ENCODE measurements at regions not wholly inside any gene's neighbourhood (a gene's known extent, or its start where the extent isn't known, plus 50 kb on each side); places are given as distances from the start of the nearest gene placed in this dataset.

DNA sequence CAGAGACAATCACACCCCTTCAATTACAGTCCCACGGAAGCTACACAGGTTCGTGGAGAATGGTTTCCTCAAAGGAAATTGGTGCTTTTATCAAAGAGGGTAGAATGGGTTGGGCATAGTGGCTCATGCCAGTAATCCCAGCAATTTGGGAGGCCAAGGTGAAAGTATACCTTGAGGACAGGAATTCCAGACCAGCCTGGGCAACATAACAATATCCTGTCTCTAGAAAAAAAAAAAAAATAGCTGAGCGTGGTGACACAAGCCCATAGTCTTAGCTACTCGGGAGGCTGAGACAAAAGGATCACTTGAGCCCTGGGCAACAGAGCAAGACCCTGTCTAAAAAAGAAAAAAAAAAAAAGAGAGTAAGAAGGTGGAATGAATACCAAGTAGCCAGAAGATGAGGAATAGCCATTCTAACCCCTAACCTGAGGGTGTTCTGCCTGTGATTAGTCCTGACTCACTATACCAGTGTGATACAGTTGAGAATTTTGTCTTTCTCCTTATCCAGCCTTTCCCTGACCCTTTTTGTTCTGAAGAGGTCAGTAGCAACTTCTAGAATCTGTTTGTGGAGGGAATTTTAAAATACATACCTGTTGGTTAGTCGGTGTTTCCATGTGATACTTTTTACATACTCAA is 283.2 kb downstream of the MREG start:
- no peaks in the 10 kb centered on the region for H3K36me3 ChIP-seq (replicated peaks in 1 of 2; ENCODE audit: insufficient read depth in 1 of 2, low read depth in 2 of 2)
- 59 to 70% methylated on average over 5 of the region's 5 CpGs for WGBS, 2 donors
- H3K4me3 ChIP-seq = no peak overlapping the region
- no peak for TF ChIP-seq POLR2A (IDR thresholded peaks at IDR 0.05)
- TF ChIP-seq, protein P1, sequence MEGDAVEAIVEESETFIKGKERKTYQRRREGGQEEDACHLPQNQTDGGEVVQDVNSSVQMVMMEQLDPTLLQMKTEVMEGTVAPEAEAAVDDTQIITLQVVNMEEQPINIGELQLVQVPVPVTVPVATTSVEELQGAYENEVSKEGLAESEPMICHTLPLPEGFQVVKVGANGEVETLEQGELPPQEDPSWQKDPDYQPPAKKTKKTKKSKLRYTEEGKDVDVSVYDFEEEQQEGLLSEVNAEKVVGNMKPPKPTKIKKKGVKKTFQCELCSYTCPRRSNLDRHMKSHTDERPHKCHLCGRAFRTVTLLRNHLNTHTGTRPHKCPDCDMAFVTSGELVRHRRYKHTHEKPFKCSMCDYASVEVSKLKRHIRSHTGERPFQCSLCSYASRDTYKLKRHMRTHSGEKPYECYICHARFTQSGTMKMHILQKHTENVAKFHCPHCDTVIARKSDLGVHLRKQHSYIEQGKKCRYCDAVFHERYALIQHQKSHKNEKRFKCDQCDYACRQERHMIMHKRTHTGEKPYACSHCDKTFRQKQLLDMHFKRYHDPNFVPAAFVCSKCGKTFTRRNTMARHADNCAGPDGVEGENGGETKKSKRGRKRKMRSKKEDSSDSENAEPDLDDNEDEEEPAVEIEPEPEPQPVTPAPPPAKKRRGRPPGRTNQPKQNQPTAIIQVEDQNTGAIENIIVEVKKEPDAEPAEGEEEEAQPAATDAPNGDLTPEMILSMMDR (IDR thresholded peaks at IDR 0.05) = no peak
- DNase-seq = no peak
- H3K9me3 ChIP-seq = no peaks in the 10 kb centered on the region
- H3K4me1 ChIP-seq = no peaks in the 10 kb centered on the region
- no peaks in the 10 kb centered on the region for H3K27me3 ChIP-seq
- H3K27ac ChIP-seq = no peak overlapping the region
- intact Hi-C loops (cut with DNase I) = no loop called here
- no peak for ATAC-seq

DNA sequence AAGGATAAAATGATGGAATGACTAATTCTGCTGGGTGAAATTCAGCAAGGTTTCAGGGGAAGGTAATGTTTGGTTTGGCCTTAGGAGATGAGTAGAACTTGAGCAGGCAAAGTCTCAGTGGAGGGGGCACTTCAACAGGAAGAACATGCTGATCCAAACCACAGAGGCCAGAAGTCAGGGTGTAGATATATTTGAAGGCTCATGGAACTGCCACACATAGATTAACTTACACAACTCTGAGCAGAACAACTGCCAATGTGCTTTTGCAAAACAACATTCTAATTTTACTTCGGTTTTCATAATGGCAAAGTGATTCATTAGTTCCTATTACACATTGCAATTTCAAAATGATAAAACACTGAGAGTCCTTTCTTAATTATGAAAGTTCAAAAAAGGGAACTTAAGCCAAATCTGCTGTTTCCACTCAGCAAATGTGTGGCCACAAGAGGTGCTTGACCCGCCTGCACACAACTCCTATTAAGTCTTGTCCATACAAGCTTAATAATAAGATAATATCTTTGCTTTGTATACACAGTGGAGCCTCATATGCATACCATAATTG is 284.8 kb downstream of the MREG start:
- DNase-seq = peak in 1 of 4 donors; percentile 46
- WGBS, 2 donors = 36% methylated on average over 2 of the region's 2 CpGs
- TF ChIP-seq, protein P1 (IDR thresholded peaks at IDR 0.05) = no peak
- no peak for TF ChIP-seq POLR2A (IDR thresholded peaks at IDR 0.05)
- Histone ChIP-seq H3K27me3 (no peaks in the 10 kb centered on the region), H3K36me3 (replicated peaks in 1 of 2; ENCODE audit: insufficient read depth in 1 of 2, low read depth in 2 of 2) (no peaks in the 10 kb centered on the region), H3K9me3 (no peaks in the 10 kb centered on the region), H3K4me1 (no peaks in the 10 kb centered on the region), H3K27ac (no peak overlapping the region), H3K4me3 (no peak overlapping the region)
- intact Hi-C loops (cut with DNase I) = no loop called here
- no peak for ATAC-seq

DNA sequence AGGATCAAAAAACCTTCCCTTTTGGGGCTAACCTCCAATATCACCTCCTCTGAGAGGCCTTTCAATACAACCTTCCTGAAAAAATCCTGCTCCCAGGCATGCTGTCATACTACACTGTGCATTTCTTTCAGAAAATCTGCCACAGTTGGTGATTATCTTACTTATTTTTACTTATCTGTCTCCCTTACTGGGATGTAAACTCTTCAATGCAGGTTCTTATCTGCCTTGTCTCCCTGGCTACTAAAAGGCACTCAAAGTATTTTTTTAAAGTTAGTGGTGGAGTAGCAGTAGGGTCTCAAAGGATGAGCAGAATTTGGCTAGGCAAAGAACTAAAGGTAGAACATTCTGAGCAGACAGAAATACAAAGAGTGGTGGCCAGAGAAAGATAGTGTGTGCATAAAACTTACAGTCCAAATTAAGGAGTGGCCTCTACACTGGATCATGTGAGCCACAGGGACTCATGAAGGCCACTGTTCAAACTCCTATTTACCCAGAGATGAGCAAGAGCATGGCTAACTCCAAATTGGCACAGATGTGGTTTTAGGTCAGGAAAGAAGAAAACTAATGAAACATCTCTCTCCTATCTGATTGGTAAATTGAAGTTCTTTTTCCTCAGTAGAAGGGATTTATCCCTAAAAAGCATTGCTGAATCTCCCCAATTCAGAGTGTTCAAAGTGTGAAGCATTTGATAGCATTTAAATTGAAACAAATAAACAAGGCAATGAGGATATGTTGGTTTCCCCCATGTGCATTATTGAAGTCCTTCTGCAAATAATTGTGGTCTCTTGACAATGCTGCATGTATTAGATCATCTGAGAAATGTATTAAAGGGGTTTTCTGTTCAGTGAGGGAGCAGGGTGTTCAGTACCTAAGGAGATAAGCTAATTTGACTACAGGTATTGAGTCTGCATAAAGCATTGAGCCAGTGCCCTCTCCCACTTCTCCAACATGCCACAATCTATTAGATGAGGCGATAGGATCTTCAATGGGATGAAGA is 285.5 kb downstream of the MREG start:
- no peak for TF ChIP-seq POLR2A (IDR thresholded peaks at IDR 0.05)
- TF ChIP-seq, protein P1 (IDR thresholded peaks at IDR 0.05) = no peak
- WGBS, 2 donors = 58 to 68% methylated on average over 1 of the region's 1 CpG
- H3K9me3 ChIP-seq = no peaks in the 10 kb centered on the region
- H3K36me3 ChIP-seq (replicated peaks in 1 of 2; ENCODE audit: insufficient read depth in 1 of 2, low read depth in 2 of 2) = no peaks in the 10 kb centered on the region
- DNase-seq (no peak), ATAC-seq (no peak)
- no peaks in the 10 kb centered on the region for H3K4me1 ChIP-seq
- no peak overlapping the region for H3K27ac ChIP-seq
- no peak overlapping the region for H3K4me3 ChIP-seq
- no peaks in the 10 kb centered on the region for H3K27me3 ChIP-seq
- intact Hi-C loops (cut with DNase I) = no loop called here

DNA sequence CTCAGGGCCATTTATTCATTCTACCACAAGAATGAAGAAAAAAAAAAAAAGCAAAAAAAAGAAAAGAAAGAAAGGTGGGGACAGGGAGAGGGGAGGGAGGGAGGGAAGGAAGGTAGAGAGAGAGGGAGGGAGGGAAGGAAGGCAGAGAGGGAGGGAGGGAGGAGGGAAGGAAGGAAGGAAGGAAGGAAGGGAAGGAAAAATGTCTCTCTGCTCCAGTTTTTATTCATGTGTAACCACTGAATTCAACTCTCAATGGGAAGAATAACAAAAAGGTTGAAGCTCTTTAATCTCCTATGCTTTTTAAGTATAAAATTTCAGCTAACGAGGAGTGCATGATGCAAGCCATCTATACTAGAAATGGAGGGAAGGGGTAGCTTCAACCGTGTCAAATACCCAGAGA is 287.3 kb downstream of the MREG start:
- ATAC-seq (no peak), DNase-seq (no peak)
- Histone ChIP-seq H3K4me3 (no peak overlapping the region), H3K27ac (no peak overlapping the region), H3K27me3 (no peaks in the 10 kb centered on the region), H3K9me3 (no peaks in the 10 kb centered on the region), H3K4me1 (no peaks in the 10 kb centered on the region), H3K36me3 (replicated peaks in 1 of 2; ENCODE audit: insufficient read depth in 1 of 2, low read depth in 2 of 2) (no peaks in the 10 kb centered on the region)
- TF ChIP-seq, protein P1 (IDR thresholded peaks at IDR 0.05) = no peak
- no peak for TF ChIP-seq POLR2A (IDR thresholded peaks at IDR 0.05)
- intact Hi-C loops (cut with DNase I) = no loop called here
- WGBS, 2 donors = 57 to 62% methylated on average over 2 of the region's 2 CpGs

Data from body of pancreas (tissue), 4 donors.